Testis (tissue), 2 donors: ENCODE measurements at regions not wholly inside any gene's neighbourhood (a gene's known extent, or its start where the extent isn't known, plus 50 kb on each side); places are given as distances from the start of the nearest gene placed in this dataset.

Experiments used
- DNase-seq: peaks from one replicate; pipeline ENCODE4 v3.0.0-alpha.2; 2019
- H3K27ac ChIP-seq, 2 donors: fragments of 200-600 bp; sonication (generic); one replicate each; pipeline ENCODE4 v1.5.1; 2019
- H3K27me3 ChIP-seq: fragments of 200-600 bp; sonication (generic); one replicate; pipeline ENCODE4 v1.5.1; 2019
- H3K36me3 ChIP-seq: fragments of 200-600 bp; sonication (generic); one replicate; pipeline ENCODE4 v1.5.1; 2017; ENCODE audit warnings: low read depth; ENCODE audit errors: missing control alignments
- H3K4me1 ChIP-seq: fragments of 200-600 bp; sonication (generic); one replicate; pipeline ENCODE4 v1.5.1; 2019
- H3K4me3 ChIP-seq, 2 donors: fragments of 200-600 bp; sonication (generic); one replicate each; pipeline ENCODE4 v1.5.1; 2017 to 2019
- H3K9me3 ChIP-seq: fragments of 200-600 bp; sonication (generic); one replicate; pipeline ENCODE4 v1.5.1; 2017
- CTCF ChIP-seq, 3 experiments: fragments of 450-650 bp in 2 of 3; fragments of 200-600 bp in 1 of 3; sonication (generic) in 1 of 3; IDR thresholded peaks; one replicate each; pipeline ENCODE4 v1.5.1; 2016 to 2019; ENCODE audit warnings: antibody characterized with exemption in 3 of 3, mild to moderate bottlenecking in 2 of 3, moderate library complexity in 1 of 3
- POLR2A ChIP-seq: fragments of 450-650 bp; IDR thresholded peaks from one replicate; pipeline ENCODE4 v1.6.1; 2017; ENCODE audit warnings: antibody characterized with exemption, mild to moderate bottlenecking, moderate library complexity
- WGBS, 2 donors: methylation state at CpG; one replicate each; pipeline ENCODE4 v1.1.5; 2018; 5-methylcytosine and 5-hydroxymethylcytosine counted together
- intact Hi-C: fragments of 100-400 bp; cut with DNase I; formaldehyde crosslinking; loops from one replicate; pipeline ENCODE4 v1.15.1; 2023; ENCODE audit warnings: low total_unique reads

- DNase-seq, result no peak
- Histone ChIP-seq H3K4me3 (no peak overlapping the region), H3K27me3 (no peaks in the 10 kb centered on the region), H3K4me1 (no peaks in the 10 kb centered on the region), H3K9me3 (no peaks in the 10 kb centered on the region), H3K27ac (no peak overlapping the region), H3K36me3 (no peaks in the 10 kb centered on the region)
- TF ChIP-seq POLR2A (no peak), CTCF (IDR thresholded peaks at IDR 0.05) (no peak)
- WGBS, 2 donors, result 71 to 81% methylated on average over 2 of the region's 2 CpGs
- intact Hi-C loops, result no loop called here
These were observed 84.8 kb upstream of the BMP2K start for GRCh38 chr4:78691334-78691754.

GRCh38 chr4:78691971-78692821 lies 84.0 kb upstream of the BMP2K start:
- intact Hi-C loops, result no loop called here
- no peaks in the 10 kb centered on the region for H3K9me3 ChIP-seq
- H3K36me3 ChIP-seq, result no peaks in the 10 kb centered on the region
- H3K27ac ChIP-seq, result no peak overlapping the region
- TF ChIP-seq CTCF (IDR thresholded peaks at IDR 0.05) (no peak), POLR2A (no peak)
- H3K4me3 ChIP-seq, result no peak overlapping the region
- 37 to 44% methylated on average over 4 of the region's 4 CpGs for WGBS, 2 donors
- H3K4me1 ChIP-seq, result no peaks in the 10 kb centered on the region
- H3K27me3 ChIP-seq, result no peaks in the 10 kb centered on the region
- peak; percentile 43 for DNase-seq

- intact Hi-C loops, result no loop called here
- Histone ChIP-seq H3K27ac (no peak overlapping the region), H3K36me3 (no peaks in the 10 kb centered on the region), H3K9me3 (no peaks in the 10 kb centered on the region), H3K4me1 (no peaks in the 10 kb centered on the region), H3K4me3 (no peak overlapping the region), H3K27me3 (no peaks in the 10 kb centered on the region)
- no peak for DNase-seq
- WGBS, 2 donors, result 74 to 84% methylated on average over 4 of the region's 4 CpGs
- TF ChIP-seq CTCF (IDR thresholded peaks at IDR 0.05) (no peak), POLR2A (no peak)
These were observed 83.4 kb upstream of the BMP2K start for GRCh38 chr4:78692822-78693170.

GRCh38 chr4:78693777-78694456 lies 82.2 kb upstream of the BMP2K start:
- no peak for TF ChIP-seq CTCF (IDR thresholded peaks at IDR 0.05)
- DNase-seq, result no peak
- no peaks in the 10 kb centered on the region for H3K9me3 ChIP-seq
- no peaks in the 10 kb centered on the region for H3K27me3 ChIP-seq
- intact Hi-C loops, result no loop called here
- WGBS, 2 donors, result 32 to 33% methylated on average over 2 of the region's 2 CpGs
- H3K4me3 ChIP-seq, result no peak overlapping the region
- no peaks in the 10 kb centered on the region for H3K36me3 ChIP-seq
- no peak overlapping the region for H3K27ac ChIP-seq
- H3K4me1 ChIP-seq, result no peaks in the 10 kb centered on the region

GRCh38 chr4:78694457-78694787 lies 81.7 kb upstream of the BMP2K start:
- Histone ChIP-seq H3K9me3 (no peaks in the 10 kb centered on the region), H3K27ac (no peak overlapping the region), H3K27me3 (no peaks in the 10 kb centered on the region), H3K4me1 (no peaks in the 10 kb centered on the region), H3K36me3 (no peaks in the 10 kb centered on the region), H3K4me3 (no peak overlapping the region)
- WGBS, 2 donors, result 96 to 99% methylated on average over 2 of the region's 2 CpGs
- no peak for TF ChIP-seq CTCF (IDR thresholded peaks at IDR 0.05)
- no peak for DNase-seq
- intact Hi-C loops, result no loop called here
